GM12873 (cell line): ENCODE measurements at regions not wholly inside any gene's neighbourhood (a gene's known extent, or its start where the extent isn't known, plus 50 kb on each side); places are given as distances from the start of the nearest gene placed in this dataset.

Source experiments
- CTCF ChIP-seq: IDR thresholded peaks from 2 replicates; pipeline ENCODE4 v1.5.1; 2012; ENCODE audit warnings: low read depth, mild to moderate bottlenecking, moderate library complexity, low read length, control low read depth; ENCODE audit not compliant: insufficient read depth; ENCODE audit errors: missing control alignments

- TF ChIP-seq CTCF, result peak; percentile 21
Observed at GRCh38 chr4:56575820-56576429, 70.3 kb downstream of the ARL9 start.
